Psoas muscle (tissue), 7 donors: ENCODE measurements at regions not wholly inside any gene's neighbourhood (a gene's known extent, or its start where the extent isn't known, plus 50 kb on each side); places are given as distances from the start of the nearest gene placed in this dataset.

Experiments
- ATAC-seq, 4 donors: fragments of 200-7000 bp; cut with Tn5 transposase; one replicate each; pipeline ENCODE4 v1.9.1; 2020; ENCODE audit warnings: moderate library complexity in 3 of 4, mild to moderate bottlenecking in 2 of 4
- DNase-seq, 2 donors: peaks; one replicate each; pipeline ENCODE4 v3.0.0-alpha.2; 2020
- H3K27ac ChIP-seq: fragments of 200-600 bp; one replicate; pipeline ENCODE4 v1.8.0; 2022
- H3K27me3 ChIP-seq, 3 donors: fragments of 200-600 bp in 1 of 3; one replicate each; pipeline versions ENCODE4 v1.6.1 to v1.8.0; 2013 to 2022; ENCODE audit warnings: low read length in 2 of 3, mild to moderate bottlenecking in 2 of 3, moderate library complexity in 1 of 3; ENCODE audit not compliant: insufficient read depth in 3 of 3
- H3K36me3 ChIP-seq, 2 donors: fragments of 200-600 bp in 1 of 2; one replicate each; pipeline versions ENCODE4 v1.6.1 to v1.8.0; 2013 to 2022; ENCODE audit warnings: low read depth in 1 of 2, mild to moderate bottlenecking in 1 of 2, moderate library complexity in 1 of 2; ENCODE audit not compliant: insufficient read depth in 1 of 2
- H3K4me1 ChIP-seq: fragments of 200-600 bp; one replicate; pipeline ENCODE4 v1.8.0; 2022
- H3K4me3 ChIP-seq: fragments of 200-600 bp; one replicate; pipeline ENCODE4 v1.8.0; 2022; ENCODE audit warnings: mild to moderate bottlenecking
- H3K9me3 ChIP-seq: fragments of 200-600 bp; one replicate; pipeline ENCODE4 v1.8.0; 2022
- CTCF ChIP-seq: fragments of 200-600 bp; IDR thresholded peaks from one replicate; pipeline ENCODE4 v1.8.0; 2022; ENCODE audit warnings: antibody characterized with exemption
- whole genome bisulfite sequencing, 3 donors: extraction: QIAGEN DNeasy Blood & Tissue Kit; methylation state at CpG; one replicate each; pipeline versions ENCODE4 v1.1.6 to v1.1.7; 2013; 5-methylcytosine and 5-hydroxymethylcytosine counted together
- intact Hi-C, 2 donors: fragments of 100-400 bp; cut with DNase I; formaldehyde crosslinking; loops; one replicate each; pipeline versions ENCODE4 v1.11.0 to v1.14.2; 2022
- donor health status: healthy with polysubstance abuse.
- donor health status: DM: no; HTN: no; CAD: no; lungs with moderate emphysema.
- donor health status: Bipolar disorder and iron deficiency.
- donor health status: healthy.
- donor health status: DM: yes; HTN: yes; CAD: no.
- donor health status: DM: no; HTN: no; CAD: no.
- donor health status: DM: yes; HTN: yes; CAD: no.

- Histone ChIP-seq H3K27me3 (no peaks in the 10 kb centered on the region), H3K36me3 (no peaks in the 10 kb centered on the region), H3K4me1 (no peaks in the 10 kb centered on the region), H3K9me3 (no peaks in the 10 kb centered on the region), H3K4me3 (no peak overlapping the region), H3K27ac (no peak overlapping the region)
- ATAC-seq = no peak
- TF ChIP-seq CTCF = no peak
- intact Hi-C loops = no loop called here
- 95 to 99% (median 97%) methylated on average over 4 of the region's 4 CpGs for WGBS, 3 donors
- no peak for DNase-seq
Observed at GRCh38 chr2:111239107-111239506, 118.4 kb downstream of the BCL2L11 start.

- H3K27me3 ChIP-seq = no peaks in the 10 kb centered on the region
- no peaks in the 10 kb centered on the region for H3K36me3 ChIP-seq
- no peak for DNase-seq
- no peak for ATAC-seq
- intact Hi-C loops = no loop called here
- no peaks in the 10 kb centered on the region for H3K4me1 ChIP-seq
- WGBS, 3 donors = 93 to 97% (median 95%) methylated on average over 3 of the region's 3 CpGs
- H3K9me3 ChIP-seq = no peaks in the 10 kb centered on the region
- H3K4me3 ChIP-seq = no peak overlapping the region
- no peak overlapping the region for H3K27ac ChIP-seq
- no peak for TF ChIP-seq CTCF
Observed at GRCh38 chr2:111239581-111240249, 119.0 kb downstream of the BCL2L11 start.

GRCh38 chr2:111243295-111243694 lies 122.6 kb downstream of the BCL2L11 start:
- intact Hi-C loops = no loop called here
- no peak overlapping the region for H3K27ac ChIP-seq
- H3K4me1 ChIP-seq = no peaks in the 10 kb centered on the region
- no peak for DNase-seq
- no peaks in the 10 kb centered on the region for H3K36me3 ChIP-seq
- H3K27me3 ChIP-seq = no peaks in the 10 kb centered on the region
- ATAC-seq = no peak
- no peaks in the 10 kb centered on the region for H3K9me3 ChIP-seq
- no peak overlapping the region for H3K4me3 ChIP-seq
- no peak for TF ChIP-seq CTCF

GRCh38 chr2:111244864-111245263 lies 124.2 kb downstream of the BCL2L11 start:
- intact Hi-C loops = no loop called here
- Histone ChIP-seq H3K27ac (no peak overlapping the region), H3K36me3 (no peaks in the 10 kb centered on the region), H3K9me3 (no peaks in the 10 kb centered on the region), H3K27me3 (no peaks in the 10 kb centered on the region), H3K4me3 (no peak overlapping the region), H3K4me1 (no peaks in the 10 kb centered on the region)
- TF ChIP-seq CTCF = no peak
- ATAC-seq = no peak
- 73 to 81% (median 76%) methylated on average over 3 of the region's 3 CpGs for WGBS, 3 donors
- DNase-seq = no peak

- H3K4me3 ChIP-seq = no peak overlapping the region
- H3K27ac ChIP-seq = no peak overlapping the region
- WGBS, 3 donors = 56 to 69% (median 67%) methylated on average over 4 of the region's 4 CpGs
- intact Hi-C loops = no loop called here
- no peaks in the 10 kb centered on the region for H3K4me1 ChIP-seq
- DNase-seq (no peak), ATAC-seq (no peak)
- H3K9me3 ChIP-seq = no peaks in the 10 kb centered on the region
- H3K27me3 ChIP-seq = no peaks in the 10 kb centered on the region
- H3K36me3 ChIP-seq = no peaks in the 10 kb centered on the region
- no peak for TF ChIP-seq CTCF
Observed at GRCh38 chr2:111246620-111247061, 125.9 kb downstream of the BCL2L11 start.
